Lower lobe of right lung (tissue), 2 donors: ENCODE measurements at regions not wholly inside any gene's neighbourhood (a gene's known extent, or its start where the extent isn't known, plus 50 kb on each side); places are given as distances from the start of the nearest gene placed in this dataset.

ENCODE experiments used
- ATAC-seq, 2 donors: fragments of 200-7000 bp; cut with Tn5 transposase; one replicate each; pipeline ENCODE4 v1.9.1; 2020 to 2022; ENCODE audit warnings: mild to moderate bottlenecking in 2 of 2, moderate library complexity in 2 of 2
- DNase-seq: peaks from one replicate; pipeline ENCODE4 v3.0.0-alpha.2; 2020
- H3K27ac ChIP-seq: fragments of 200-600 bp; one replicate; pipeline ENCODE4 v1.8.0; 2022
- H3K27me3 ChIP-seq: fragments of 200-600 bp; one replicate; pipeline ENCODE4 v1.8.0; 2022; ENCODE audit warnings: low read depth
- H3K36me3 ChIP-seq: fragments of 200-600 bp; one replicate; pipeline ENCODE4 v1.8.0; 2022; ENCODE audit warnings: mild to moderate bottlenecking
- H3K4me1 ChIP-seq: fragments of 200-600 bp; one replicate; pipeline ENCODE4 v1.8.0; 2022
- H3K4me3 ChIP-seq: fragments of 200-600 bp; one replicate; pipeline ENCODE4 v1.8.0; 2022; ENCODE audit warnings: mild to moderate bottlenecking
- H3K9me3 ChIP-seq: fragments of 200-600 bp; one replicate; pipeline ENCODE4 v1.8.0; 2022
- intact Hi-C: fragments of 100-400 bp; cut with DNase I; formaldehyde crosslinking; loops from one replicate; pipeline ENCODE4 v1.11.0; 2022
- TF ChIP-seq, protein P1 (sequence below): fragments of 200-600 bp; IDR thresholded peaks from one replicate; pipeline ENCODE4 v1.8.0; 2022; ENCODE audit warnings: antibody characterized with exemption, mild to moderate bottlenecking
- donor health status: DM: no; HTN: yes; CAD: no; lungs with severe emphysema.

DNA sequence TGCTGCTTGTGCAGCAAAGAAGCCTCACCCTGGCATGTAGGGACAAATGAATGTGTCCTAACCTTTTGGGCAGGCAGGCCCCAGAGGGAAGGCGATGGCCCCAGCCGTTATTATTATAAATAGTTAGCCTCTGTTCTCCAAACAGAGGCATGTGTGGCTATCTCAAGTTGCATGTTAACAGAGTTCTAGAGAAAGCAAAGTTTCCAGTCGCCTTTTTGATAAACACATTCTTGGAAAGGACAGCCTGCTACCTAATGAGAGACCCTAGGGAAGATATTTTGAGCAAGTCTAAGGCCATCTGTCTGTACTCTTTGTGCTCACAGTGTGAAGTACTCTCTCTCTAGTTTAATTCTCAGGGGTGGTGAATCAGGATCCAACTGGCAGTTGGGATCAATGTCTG is 97.4 kb upstream of the FHL2 start:
- no peaks in the 10 kb centered on the region for H3K4me1 ChIP-seq
- TF ChIP-seq, protein P1, sequence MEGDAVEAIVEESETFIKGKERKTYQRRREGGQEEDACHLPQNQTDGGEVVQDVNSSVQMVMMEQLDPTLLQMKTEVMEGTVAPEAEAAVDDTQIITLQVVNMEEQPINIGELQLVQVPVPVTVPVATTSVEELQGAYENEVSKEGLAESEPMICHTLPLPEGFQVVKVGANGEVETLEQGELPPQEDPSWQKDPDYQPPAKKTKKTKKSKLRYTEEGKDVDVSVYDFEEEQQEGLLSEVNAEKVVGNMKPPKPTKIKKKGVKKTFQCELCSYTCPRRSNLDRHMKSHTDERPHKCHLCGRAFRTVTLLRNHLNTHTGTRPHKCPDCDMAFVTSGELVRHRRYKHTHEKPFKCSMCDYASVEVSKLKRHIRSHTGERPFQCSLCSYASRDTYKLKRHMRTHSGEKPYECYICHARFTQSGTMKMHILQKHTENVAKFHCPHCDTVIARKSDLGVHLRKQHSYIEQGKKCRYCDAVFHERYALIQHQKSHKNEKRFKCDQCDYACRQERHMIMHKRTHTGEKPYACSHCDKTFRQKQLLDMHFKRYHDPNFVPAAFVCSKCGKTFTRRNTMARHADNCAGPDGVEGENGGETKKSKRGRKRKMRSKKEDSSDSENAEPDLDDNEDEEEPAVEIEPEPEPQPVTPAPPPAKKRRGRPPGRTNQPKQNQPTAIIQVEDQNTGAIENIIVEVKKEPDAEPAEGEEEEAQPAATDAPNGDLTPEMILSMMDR: no peak
- ATAC-seq: no peak
- H3K27ac ChIP-seq: no peak overlapping the region
- no peak overlapping the region for H3K4me3 ChIP-seq
- peaks cover 4% of the 10 kb centered on the region for H3K27me3 ChIP-seq
- H3K9me3 ChIP-seq: peaks cover 11% of the 10 kb centered on the region
- DNase-seq: no peak
- intact Hi-C loops: no loop called here
- no peaks in the 10 kb centered on the region for H3K36me3 ChIP-seq

DNA sequence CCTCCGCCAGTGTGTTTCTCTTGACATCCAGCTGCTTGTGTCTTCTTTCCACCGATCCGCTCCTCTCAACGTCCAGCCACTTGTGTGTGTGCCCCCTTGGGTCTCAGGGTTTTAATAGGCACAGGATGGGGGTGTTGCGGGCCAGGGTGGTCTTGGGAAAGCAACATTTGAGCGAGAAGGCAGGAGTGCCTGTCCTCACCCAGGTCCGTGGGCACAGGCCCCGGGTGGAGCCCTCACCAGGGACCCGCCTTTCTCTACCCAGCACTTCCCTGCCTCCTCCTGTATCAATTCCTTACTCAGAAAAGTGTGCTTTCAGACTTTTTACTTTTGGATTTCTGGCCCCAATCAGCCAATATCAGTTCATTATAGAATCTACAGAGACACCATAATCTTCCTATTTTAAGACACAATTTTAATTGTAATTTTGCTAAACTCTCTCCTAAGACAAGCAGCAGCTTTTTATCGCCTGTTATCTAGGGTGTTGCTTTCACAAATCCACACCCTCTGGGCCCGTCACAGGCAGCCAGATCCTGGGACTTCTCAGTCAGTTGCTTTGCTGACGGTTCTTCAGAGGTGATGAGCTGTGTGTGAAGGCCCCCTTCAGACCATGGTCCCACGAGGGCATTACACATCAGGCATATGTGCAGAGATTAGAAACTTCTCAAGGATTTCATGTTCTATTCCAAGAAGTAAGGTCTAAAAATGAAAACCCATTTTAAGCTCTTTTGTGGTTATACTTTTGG is 96.0 kb upstream of the FHL2 start:
- H3K36me3 ChIP-seq: no peaks in the 10 kb centered on the region
- DNase-seq (no peak), ATAC-seq (no peak)

GRCh38 chr2:105490956-105491355 is 92.1 kb upstream of the FHL2 start:
- H3K27me3 ChIP-seq: no peaks in the 10 kb centered on the region
- H3K4me1 ChIP-seq: no peaks in the 10 kb centered on the region
- H3K36me3 ChIP-seq: no peaks in the 10 kb centered on the region
- peaks cover 11% of the 10 kb centered on the region for H3K9me3 ChIP-seq
- ATAC-seq (no peak), DNase-seq (no peak)
- TF ChIP-seq, protein P1: no peak
- intact Hi-C loops: no loop called here
- no peak overlapping the region for H3K4me3 ChIP-seq
- H3K27ac ChIP-seq: no peak overlapping the region

More for the DNA sequence above, 96.0 kb upstream of the FHL2 start:
- peaks cover 4% of the 10 kb centered on the region for H3K27me3 ChIP-seq
- H3K9me3 ChIP-seq: peaks cover 11% of the 10 kb centered on the region
- no peaks in the 10 kb centered on the region for H3K4me1 ChIP-seq
- H3K27ac ChIP-seq: no peak overlapping the region
- intact Hi-C loops: no loop called here
- no peak overlapping the region for H3K4me3 ChIP-seq
- TF ChIP-seq, protein P1: no peak

DNA sequence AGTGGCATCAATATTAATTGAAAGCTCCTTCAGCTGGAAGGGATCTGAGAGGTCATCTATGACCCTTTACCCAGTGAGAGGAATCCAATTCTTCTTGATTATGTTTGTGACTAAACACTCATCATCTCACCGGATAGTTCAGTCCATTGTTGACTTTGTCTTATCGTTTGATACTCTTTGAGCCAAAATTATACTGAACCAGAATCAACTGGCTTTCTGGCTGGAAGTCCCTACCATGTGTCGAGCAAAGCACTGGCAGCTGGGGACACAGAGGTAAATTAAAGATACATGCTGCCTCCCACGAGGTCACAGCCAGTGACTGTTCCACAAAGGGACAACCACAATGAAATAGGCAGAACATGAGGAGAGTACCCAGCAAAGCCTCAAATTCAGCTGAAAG is 91.4 kb upstream of the FHL2 start:
- Histone ChIP-seq H3K27ac (no peak overlapping the region), H3K4me3 (no peak overlapping the region), H3K9me3 (peaks cover 11% of the 10 kb centered on the region), H3K4me1 (no peaks in the 10 kb centered on the region), H3K27me3 (no peaks in the 10 kb centered on the region), H3K36me3 (no peaks in the 10 kb centered on the region)
- DNase-seq (no peak), ATAC-seq (no peak)
- TF ChIP-seq, protein P1: no peak
- intact Hi-C loops: no loop called here

DNA sequence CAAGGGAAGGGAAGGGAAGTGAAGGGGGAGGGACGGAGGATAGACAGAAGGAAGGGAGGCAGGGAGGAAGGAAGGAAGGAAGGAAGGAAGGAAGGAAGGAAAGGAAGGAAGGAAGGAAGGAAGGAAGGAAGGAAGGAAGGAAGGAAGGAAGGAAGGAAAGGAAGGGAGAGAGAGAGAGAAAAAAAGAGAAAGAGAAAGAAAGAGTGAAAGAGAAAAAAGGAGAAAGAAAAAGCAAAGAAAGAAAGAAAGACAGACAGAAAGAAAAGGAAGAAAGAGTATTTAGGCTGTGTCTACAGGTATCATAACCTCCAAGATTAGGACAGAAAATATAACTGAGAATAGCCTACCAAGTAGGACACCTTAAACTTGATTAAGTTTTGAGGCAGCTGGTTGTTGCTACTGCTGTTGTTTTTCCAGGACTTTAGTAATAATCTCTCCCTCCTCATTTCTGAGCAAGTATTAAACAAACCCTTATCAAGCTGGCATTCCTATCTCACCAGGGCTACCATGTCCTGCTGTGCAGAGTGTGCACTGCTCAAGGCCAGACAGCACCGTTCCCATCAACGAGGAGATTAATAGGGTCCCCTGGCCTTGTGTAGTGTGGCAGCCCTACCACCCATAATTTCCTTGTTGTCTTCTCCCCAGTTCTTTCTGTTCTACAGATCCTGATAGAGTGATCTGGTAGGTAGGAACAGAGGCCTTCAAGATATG is 90.5 kb upstream of the FHL2 start:
- Histone ChIP-seq H3K27me3 (no peaks in the 10 kb centered on the region), H3K36me3 (no peaks in the 10 kb centered on the region), H3K27ac (no peak overlapping the region), H3K4me3 (no peak overlapping the region), H3K4me1 (no peaks in the 10 kb centered on the region), H3K9me3 (peaks cover 11% of the 10 kb centered on the region)
- DNase-seq (no peak), ATAC-seq (no peak)
- TF ChIP-seq, protein P1: no peak
- intact Hi-C loops: no loop called here
